ENCODE measurements at regions not wholly inside any gene's neighbourhood (a gene's known extent, or its start where the extent isn't known, plus 50 kb on each side); places are given as distances from the start of the nearest gene placed in this dataset.

DNA sequence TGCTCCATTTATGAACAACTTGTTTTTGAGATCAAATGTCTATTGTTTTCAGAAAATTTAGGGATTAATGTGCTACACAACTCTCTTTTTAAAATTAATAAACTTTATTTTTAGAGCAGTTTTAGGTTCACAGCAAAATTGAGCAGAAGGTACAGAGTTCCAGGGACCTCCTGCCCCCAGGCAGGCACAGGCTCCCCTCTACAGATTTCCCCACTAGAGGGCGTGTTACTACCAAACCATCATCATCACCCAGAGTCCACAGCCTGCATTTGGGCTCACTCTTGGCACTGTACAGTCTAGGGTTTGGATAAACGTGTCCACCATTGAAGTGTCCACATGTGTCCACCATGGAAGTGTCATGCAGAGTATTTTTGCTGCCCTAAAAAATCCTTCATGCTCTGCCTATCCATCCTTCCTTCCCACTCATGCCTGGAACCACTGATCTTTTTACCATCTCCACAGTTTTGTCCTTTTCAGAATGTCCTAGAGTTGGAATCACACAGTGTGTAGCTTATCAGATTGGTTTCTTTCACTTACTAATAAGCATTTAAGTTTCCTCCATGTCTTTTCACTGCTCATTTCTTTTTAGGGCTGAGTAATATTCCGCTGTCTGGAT, 61.7 kb downstream of the MRPL36 start:
- TF ChIP-seq, protein P1, sequence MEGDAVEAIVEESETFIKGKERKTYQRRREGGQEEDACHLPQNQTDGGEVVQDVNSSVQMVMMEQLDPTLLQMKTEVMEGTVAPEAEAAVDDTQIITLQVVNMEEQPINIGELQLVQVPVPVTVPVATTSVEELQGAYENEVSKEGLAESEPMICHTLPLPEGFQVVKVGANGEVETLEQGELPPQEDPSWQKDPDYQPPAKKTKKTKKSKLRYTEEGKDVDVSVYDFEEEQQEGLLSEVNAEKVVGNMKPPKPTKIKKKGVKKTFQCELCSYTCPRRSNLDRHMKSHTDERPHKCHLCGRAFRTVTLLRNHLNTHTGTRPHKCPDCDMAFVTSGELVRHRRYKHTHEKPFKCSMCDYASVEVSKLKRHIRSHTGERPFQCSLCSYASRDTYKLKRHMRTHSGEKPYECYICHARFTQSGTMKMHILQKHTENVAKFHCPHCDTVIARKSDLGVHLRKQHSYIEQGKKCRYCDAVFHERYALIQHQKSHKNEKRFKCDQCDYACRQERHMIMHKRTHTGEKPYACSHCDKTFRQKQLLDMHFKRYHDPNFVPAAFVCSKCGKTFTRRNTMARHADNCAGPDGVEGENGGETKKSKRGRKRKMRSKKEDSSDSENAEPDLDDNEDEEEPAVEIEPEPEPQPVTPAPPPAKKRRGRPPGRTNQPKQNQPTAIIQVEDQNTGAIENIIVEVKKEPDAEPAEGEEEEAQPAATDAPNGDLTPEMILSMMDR (IDR thresholded peaks at IDR 0.05; ENCODE audit: insufficient read depth, low read length, poor library complexity, severe bottlenecking), result peak; percentile 77
- TF ChIP-seq EZH2phosphoT487 (conservative IDR thresholded peaks at IDR 0.05; ENCODE audit: low read length), result no peak
